Esophagus muscularis mucosa (tissue), 4 donors: ENCODE measurements at regions not wholly inside any gene's neighbourhood (a gene's known extent, or its start where the extent isn't known, plus 50 kb on each side); places are given as distances from the start of the nearest gene placed in this dataset.

ENCODE experiments used
- DNase-seq: peaks from one replicate; pipeline ENCODE4 v3.0.0-alpha.2; 2017; ENCODE audit errors: extremely low spot score
- H3K27ac ChIP-seq, 4 donors: fragments of 200-600 bp; sonication (generic); replicated peaks in 1 of 4; 1 replicate in 3 of 4; 2 replicates in 1 of 4; pipeline ENCODE4 v1.5.1; 2016 to 2019; ENCODE audit warnings: mild to moderate bottlenecking in 1 of 4
- H3K27me3 ChIP-seq, 4 donors: fragments of 200-600 bp; sonication (generic); one replicate each; pipeline versions ENCODE4 v1.5.1 to v1.6.0; 2016 to 2019
- H3K36me3 ChIP-seq, 4 donors: fragments of 200-600 bp; sonication (generic); one replicate each; pipeline ENCODE4 v1.5.1; 2016 to 2019
- H3K4me1 ChIP-seq, 4 donors: fragments of 200-600 bp; sonication (generic); one replicate each; pipeline ENCODE4 v1.5.1; 2016 to 2019
- H3K4me3 ChIP-seq, 4 donors: fragments of 200-600 bp; sonication (generic); 1 replicate in 2 of 4; 2 replicates in 2 of 4; pipeline ENCODE4 v1.5.1; 2016 to 2019; ENCODE audit warnings: mild to moderate bottlenecking in 4 of 4, moderate library complexity in 1 of 4
- H3K9me3 ChIP-seq, 4 donors: fragments of 200-600 bp; sonication (generic); 1 replicate in 3 of 4; 2 replicates in 1 of 4; pipeline ENCODE4 v1.5.1; 2016 to 2019
- EP300 ChIP-seq: sonication (generic); formaldehyde crosslinking; IDR thresholded peaks from one replicate; pipeline ENCODE4 v1.6.1; 2017; ENCODE audit warnings: antibody characterized with exemption
- POLR2A ChIP-seq: fragments of 450-650 bp; IDR thresholded peaks from one replicate; pipeline ENCODE4 v1.6.1; 2017; ENCODE audit warnings: antibody characterized with exemption, moderate library complexity, mild to moderate bottlenecking, low read depth
- POLR2AphosphoS5 ChIP-seq, 2 donors: sonication (generic); formaldehyde crosslinking; IDR thresholded peaks; one replicate each; pipeline ENCODE4 v1.6.1; 2017; ENCODE audit warnings: antibody characterized with exemption in 2 of 2
- WGBS: methylation state at CpG from one replicate; pipeline ENCODE4 v1.1.5; 2018; 5-methylcytosine and 5-hydroxymethylcytosine counted together
- intact Hi-C: fragments of 100-400 bp; cut with DNase I; formaldehyde crosslinking; loops from one replicate; pipeline ENCODE4 v1.15.1; 2023
- TF ChIP-seq, protein P1 (sequence below), 3 experiments: fragments of 200-600 bp in 2 of 3; fragments of 450-650 bp in 1 of 3; sonication (generic) in 2 of 3; IDR thresholded peaks; one replicate each; pipeline ENCODE4 v1.5.1; 2017 to 2019; ENCODE audit warnings: antibody characterized with exemption in 3 of 3, mild to moderate bottlenecking in 2 of 3, moderate library complexity in 1 of 3

DNA sequence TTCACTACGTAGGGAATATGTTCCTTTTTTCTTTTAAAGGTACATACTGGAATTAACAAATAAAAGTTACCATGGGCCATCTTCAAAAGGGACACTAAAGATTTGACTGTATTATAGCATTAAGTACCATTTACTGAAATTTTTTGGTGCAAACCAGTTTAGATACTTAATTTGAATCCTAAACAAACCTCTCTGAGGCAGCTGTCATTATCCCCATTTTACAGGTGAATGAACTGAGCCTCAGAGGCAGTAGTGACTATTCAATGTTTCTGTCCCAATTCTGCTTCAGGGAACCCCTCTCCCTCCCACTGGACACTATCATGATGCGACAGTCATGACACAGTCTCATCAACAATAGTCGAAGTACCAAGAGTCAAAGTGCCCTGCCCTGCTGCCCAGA, 76.2 kb upstream of the PHF21A start:
- Histone ChIP-seq H3K36me3 (no peaks in the 10 kb centered on the region), H3K4me1 (no peaks in the 10 kb centered on the region), H3K27me3 (no peaks in the 10 kb centered on the region), H3K4me3 (no peak overlapping the region), H3K9me3 (no peaks in the 10 kb centered on the region), H3K27ac (no peak overlapping the region)
- WGBS = 83% methylated on average over 3 of the region's 3 CpGs
- TF ChIP-seq EP300 = no peak
- TF ChIP-seq, protein P1, sequence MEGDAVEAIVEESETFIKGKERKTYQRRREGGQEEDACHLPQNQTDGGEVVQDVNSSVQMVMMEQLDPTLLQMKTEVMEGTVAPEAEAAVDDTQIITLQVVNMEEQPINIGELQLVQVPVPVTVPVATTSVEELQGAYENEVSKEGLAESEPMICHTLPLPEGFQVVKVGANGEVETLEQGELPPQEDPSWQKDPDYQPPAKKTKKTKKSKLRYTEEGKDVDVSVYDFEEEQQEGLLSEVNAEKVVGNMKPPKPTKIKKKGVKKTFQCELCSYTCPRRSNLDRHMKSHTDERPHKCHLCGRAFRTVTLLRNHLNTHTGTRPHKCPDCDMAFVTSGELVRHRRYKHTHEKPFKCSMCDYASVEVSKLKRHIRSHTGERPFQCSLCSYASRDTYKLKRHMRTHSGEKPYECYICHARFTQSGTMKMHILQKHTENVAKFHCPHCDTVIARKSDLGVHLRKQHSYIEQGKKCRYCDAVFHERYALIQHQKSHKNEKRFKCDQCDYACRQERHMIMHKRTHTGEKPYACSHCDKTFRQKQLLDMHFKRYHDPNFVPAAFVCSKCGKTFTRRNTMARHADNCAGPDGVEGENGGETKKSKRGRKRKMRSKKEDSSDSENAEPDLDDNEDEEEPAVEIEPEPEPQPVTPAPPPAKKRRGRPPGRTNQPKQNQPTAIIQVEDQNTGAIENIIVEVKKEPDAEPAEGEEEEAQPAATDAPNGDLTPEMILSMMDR (IDR thresholded peaks at IDR 0.05) = no peak
- no peak for TF ChIP-seq POLR2AphosphoS5 (IDR thresholded peaks at IDR 0.05)
- TF ChIP-seq POLR2A = no peak
- intact Hi-C loops = no loop called here
- DNase-seq = no peak

DNA sequence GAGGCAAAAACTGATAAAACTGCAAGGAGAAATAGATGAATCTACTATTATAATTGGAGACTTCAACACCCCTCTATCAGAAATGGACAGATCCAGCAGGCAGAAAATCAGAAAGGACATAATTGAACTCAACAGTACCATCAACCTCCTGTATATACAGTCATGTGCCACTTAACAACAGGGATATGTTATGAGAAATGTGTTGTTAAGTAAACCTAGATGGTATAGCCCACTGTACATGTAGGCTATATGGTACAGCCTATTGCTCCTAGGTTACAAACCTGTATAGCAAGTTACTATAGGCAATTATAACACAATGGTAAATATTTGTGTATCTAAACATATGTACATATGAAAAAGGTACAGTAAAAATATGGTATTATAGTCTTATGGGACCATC, 66.8 kb upstream of the PHF21A start:
- H3K4me1 ChIP-seq = no peaks in the 10 kb centered on the region
- no peak overlapping the region for H3K27ac ChIP-seq
- TF ChIP-seq POLR2AphosphoS5 (IDR thresholded peaks at IDR 0.05) = no peak
- no peak for TF ChIP-seq EP300
- no peak for TF ChIP-seq POLR2A
- TF ChIP-seq, protein P1 (IDR thresholded peaks at IDR 0.05) = no peak
- intact Hi-C loops = no loop called here
- no peak for DNase-seq
- no peaks in the 10 kb centered on the region for H3K27me3 ChIP-seq
- H3K9me3 ChIP-seq = peaks cover 0 to 17% (median 14%) of the 10 kb centered on the region in 4 donors
- H3K4me3 ChIP-seq = no peak overlapping the region
- no peaks in the 10 kb centered on the region for H3K36me3 ChIP-seq

DNA sequence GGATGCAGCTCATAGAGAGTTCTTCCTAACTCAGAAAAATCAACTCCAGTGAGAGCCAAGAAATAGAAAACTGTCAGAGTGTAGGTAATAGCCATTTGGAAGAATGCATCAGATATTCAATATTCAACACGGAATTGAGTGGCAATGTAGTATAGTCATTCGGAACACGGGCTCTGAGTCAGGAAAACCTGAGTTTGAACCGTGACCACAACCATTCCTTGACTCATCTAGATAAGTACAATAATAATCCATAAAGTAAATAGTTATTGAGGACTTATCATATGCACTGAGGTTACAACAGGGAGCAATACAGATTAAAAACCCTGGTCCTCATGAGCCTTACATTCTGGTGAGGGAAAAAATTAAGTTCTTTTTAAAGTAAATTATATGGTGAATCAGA, 62.6 kb upstream of the PHF21A start:
- peak; percentile 47 for DNase-seq
- Histone ChIP-seq H3K4me3 (no peak overlapping the region), H3K27me3 (no peaks in the 10 kb centered on the region), H3K4me1 (no peaks in the 10 kb centered on the region), H3K9me3 (no peaks in the 10 kb centered on the region), H3K36me3 (no peaks in the 10 kb centered on the region), H3K27ac (no peak overlapping the region)
- 85% methylated on average over 4 of the region's 4 CpGs for WGBS
- intact Hi-C loops = no loop called here
- TF ChIP-seq POLR2AphosphoS5 (IDR thresholded peaks at IDR 0.05) (no peak), EP300 (no peak), POLR2A (no peak)
- TF ChIP-seq, protein P1 (IDR thresholded peaks at IDR 0.05) = no peak

DNA sequence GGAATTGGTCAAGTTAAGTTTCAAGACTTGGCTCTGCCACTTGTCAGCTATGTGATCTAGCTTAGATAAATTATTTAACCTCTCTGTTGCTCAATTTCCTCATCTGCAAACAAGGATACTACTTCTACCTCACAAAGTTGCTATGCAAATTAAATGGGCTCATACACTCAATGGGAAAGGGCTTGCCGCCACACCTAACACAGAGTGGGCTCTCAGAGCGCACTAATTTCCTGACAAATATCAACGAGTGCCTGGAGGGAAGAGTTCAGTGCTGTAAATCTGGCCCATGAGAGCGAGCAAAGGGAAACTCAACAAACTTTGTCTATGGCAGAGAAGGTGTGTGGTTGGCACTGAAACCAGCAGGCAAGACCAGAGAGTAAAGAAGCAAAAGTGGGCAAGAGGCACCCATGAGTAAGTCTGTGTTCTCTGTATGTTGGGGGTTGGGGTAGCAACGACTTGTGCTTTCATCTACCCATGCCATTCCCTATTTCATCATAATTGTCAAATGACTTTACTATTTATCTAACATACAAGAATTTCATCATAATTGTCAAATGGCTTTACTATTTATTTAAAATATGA, 60.7 kb upstream of the PHF21A start:
- TF ChIP-seq, protein P1 (IDR thresholded peaks at IDR 0.05) = no peak
- DNase-seq = no peak
- H3K27me3 ChIP-seq = peaks cover 0 to 7% (median 0%) of the 10 kb centered on the region in 4 donors
- H3K4me1 ChIP-seq = no peaks in the 10 kb centered on the region
- 84% methylated on average over 5 of the region's 5 CpGs for WGBS
- H3K9me3 ChIP-seq = no peaks in the 10 kb centered on the region
- no peaks in the 10 kb centered on the region for H3K36me3 ChIP-seq
- no peak overlapping the region for H3K27ac ChIP-seq
- H3K4me3 ChIP-seq = no peak overlapping the region
- intact Hi-C loops = no loop called here

DNA sequence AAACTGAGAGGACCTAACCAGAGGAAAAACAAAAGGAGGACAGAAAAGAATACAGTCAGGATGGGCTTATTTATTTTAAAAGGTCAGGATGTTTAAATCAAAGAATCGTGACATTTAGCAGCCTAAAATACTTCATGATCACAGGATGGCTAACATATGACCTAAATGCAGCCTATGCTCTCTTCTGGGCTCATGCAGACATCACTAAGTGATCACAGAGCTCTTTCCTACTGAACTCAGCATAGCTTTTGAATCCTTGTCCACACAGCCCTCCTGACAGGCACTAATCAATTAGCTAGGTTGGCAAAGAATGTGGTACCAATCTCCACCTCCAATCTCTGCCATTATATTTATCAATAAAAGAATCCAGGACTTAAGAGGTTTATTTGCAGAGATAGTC, 60.1 kb upstream of the PHF21A start:
- no peak overlapping the region for H3K27ac ChIP-seq
- TF ChIP-seq, protein P1 (IDR thresholded peaks at IDR 0.05) = no peak
- TF ChIP-seq POLR2AphosphoS5 (IDR thresholded peaks at IDR 0.05) (no peak), EP300 (no peak), POLR2A (no peak)
- no peaks in the 10 kb centered on the region for H3K4me1 ChIP-seq
- intact Hi-C loops = no loop called here
- H3K9me3 ChIP-seq = no peaks in the 10 kb centered on the region
- H3K27me3 ChIP-seq = peaks cover 0 to 10% (median 0%) of the 10 kb centered on the region in 4 donors
- H3K36me3 ChIP-seq = no peaks in the 10 kb centered on the region
- DNase-seq = no peak
- WGBS = 54% methylated on average over 1 of the region's 1 CpG
- no peak overlapping the region for H3K4me3 ChIP-seq
